Panc1 (cell line): ENCODE measurements at regions not wholly inside any gene's neighbourhood (a gene's known extent, or its start where the extent isn't known, plus 50 kb on each side); places are given as distances from the start of the nearest gene placed in this dataset.

ENCODE experiments used
- CTCF ChIP-seq: fragments of 450-650 bp; IDR thresholded peaks from 2 replicates; pipeline ENCODE4 v1.5.1; 2017; ENCODE audit warnings: mild to moderate bottlenecking
- POLR2AphosphoS5 ChIP-seq: IDR thresholded peaks from 2 replicates; pipeline ENCODE4 v1.6.1; 2012; ENCODE audit warnings: mild to moderate bottlenecking, low read depth, low read length, moderate library complexity
- REST ChIP-seq, 2 experiments: IDR thresholded peaks; 2 replicates each; pipeline ENCODE4 v1.6.1; 2011 to 2012; ENCODE audit warnings: low read depth in 2 of 2, control low read depth in 1 of 2, low read length in 1 of 2, mild to moderate bottlenecking in 1 of 2, moderate library complexity in 1 of 2; ENCODE audit not compliant: insufficient read depth in 1 of 2
- SIN3A ChIP-seq: IDR thresholded peaks from 2 replicates; pipeline ENCODE4 v1.6.1; 2012; ENCODE audit warnings: low read depth, mild to moderate bottlenecking, low read length, moderate library complexity, borderline replicate concordance; ENCODE audit not compliant: insufficient read depth
- TCF7L2 ChIP-seq: IDR thresholded peaks from 2 replicates; pipeline ENCODE4 v1.6.1; 2011; ENCODE audit warnings: mild to moderate bottlenecking, low read depth, low read length, inconsistent platforms

GRCh38 chr20:40542065-40542464 is 147.0 kb downstream of the MAFB start:
- TF ChIP-seq POLR2AphosphoS5 (no peak), CTCF (no peak), TCF7L2 (no peak), REST (IDR thresholded peaks at IDR 0.05; ENCODE audit: insufficient read depth in 1 of 2, low read depth in 2 of 2, low read length in 1 of 2) (no peak), SIN3A (no peak)
